SJSA1 (cell line): ENCODE measurements at regions not wholly inside any gene's neighbourhood (a gene's known extent, or its start where the extent isn't known, plus 50 kb on each side); places are given as distances from the start of the nearest gene placed in this dataset.
"Not testable (repeated sequence)": the region's sequence is repeated elsewhere in the genome, so short reads cannot be mapped to it uniquely, and the experiment has no call there.

Experiments used
- DNase-seq, 2 experiments: peaks; one replicate each; pipeline ENCODE4 v3.0.0-alpha.2; 2015 to 2020; ENCODE audit warnings: low spot score in 2 of 2, low read depth in 1 of 2
- H3K27ac ChIP-seq: fragments of 250-450 bp; sonication (Bioruptor Pico); 2 replicates; pipeline ENCODE4 v1.5.1; 2020; ENCODE audit warnings: mild to moderate bottlenecking, moderate library complexity
- H3K27me3 ChIP-seq: fragments of 250-450 bp; sonication (Bioruptor Pico); replicated peaks from 2 replicates; pipeline ENCODE4 v1.5.1; 2020; ENCODE audit warnings: mild to moderate bottlenecking, moderate library complexity
- H3K36me3 ChIP-seq: fragments of 250-450 bp; sonication (Bioruptor Pico); 2 replicates; pipeline ENCODE4 v1.5.1; 2020; ENCODE audit warnings: mild to moderate bottlenecking
- H3K4me1 ChIP-seq: fragments of 250-450 bp; sonication (Bioruptor Pico); replicated peaks from 2 replicates; pipeline ENCODE4 v1.6.1; 2021; ENCODE audit warnings: mild to moderate bottlenecking
- H3K4me3 ChIP-seq: fragments of 250-450 bp; sonication (Bioruptor Pico); 2 replicates; pipeline ENCODE4 v1.5.1; 2020; ENCODE audit warnings: mild to moderate bottlenecking
- H3K9me3 ChIP-seq: fragments of 250-450 bp; sonication (Bioruptor Pico); replicated peaks from 2 replicates; pipeline ENCODE4 v1.5.1; 2020; ENCODE audit warnings: mild to moderate bottlenecking

DNA sequence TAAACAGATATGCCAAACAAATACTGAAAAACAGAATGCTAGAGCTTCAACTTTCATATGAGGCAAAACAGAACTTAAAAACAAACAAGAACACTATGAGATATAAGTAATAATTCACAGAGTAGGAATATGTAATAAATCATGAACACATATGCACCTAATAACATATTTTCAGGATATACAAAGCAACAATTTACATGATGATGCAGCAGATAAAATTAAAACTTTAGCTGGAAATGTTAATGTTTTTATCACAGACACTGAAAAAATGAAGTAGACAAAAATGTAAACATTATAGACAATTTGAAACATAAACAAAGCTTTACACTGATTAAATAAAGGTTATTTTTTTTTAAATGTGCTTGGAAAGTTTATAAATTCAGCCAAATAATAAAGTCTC lies 443.1 kb upstream of the NFIA start:
- Histone ChIP-seq H3K27ac (no peak overlapping the region), H3K9me3 (no peaks in the 10 kb centered on the region), H3K27me3 (no peaks in the 10 kb centered on the region), H3K4me3 (no peak overlapping the region), H3K36me3 (no peaks in the 10 kb centered on the region), H3K4me1 (no peaks in the 10 kb centered on the region)
- no peak for DNase-seq

GRCh38 chr1:60637651-60638050 lies 444.7 kb upstream of the NFIA start:
- H3K9me3 ChIP-seq: no peaks in the 10 kb centered on the region
- DNase-seq: no peak
- no peaks in the 10 kb centered on the region for H3K36me3 ChIP-seq
- H3K4me3 ChIP-seq: no peak overlapping the region
- no peaks in the 10 kb centered on the region for H3K27me3 ChIP-seq
- no peak overlapping the region for H3K27ac ChIP-seq
- H3K4me1 ChIP-seq: no peaks in the 10 kb centered on the region

DNA sequence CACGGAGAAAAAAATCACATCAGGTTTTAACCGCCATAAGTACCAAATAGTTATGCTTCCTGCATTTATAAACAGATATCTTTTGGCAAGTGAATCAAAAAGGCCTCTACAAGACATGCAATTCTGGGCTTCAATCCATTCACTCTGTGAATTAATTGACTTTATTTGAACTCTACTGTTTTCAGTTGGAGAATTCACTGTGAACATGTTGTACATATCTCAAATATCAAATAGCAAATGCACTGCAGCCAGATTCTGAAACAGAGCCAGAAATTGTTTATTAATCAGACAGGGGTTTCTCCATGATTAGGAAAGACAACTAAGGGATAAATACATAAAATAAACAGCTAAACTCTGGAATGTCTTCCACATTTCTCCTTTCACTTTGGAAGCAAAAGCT lies 445.4 kb upstream of the NFIA start:
- no peak for DNase-seq
- no peaks in the 10 kb centered on the region for H3K27me3 ChIP-seq
- no peaks in the 10 kb centered on the region for H3K36me3 ChIP-seq
- no peaks in the 10 kb centered on the region for H3K4me1 ChIP-seq
- no peak overlapping the region for H3K27ac ChIP-seq
- H3K4me3 ChIP-seq: no peak overlapping the region
- H3K9me3 ChIP-seq: no peaks in the 10 kb centered on the region

- no peaks in the 10 kb centered on the region for H3K9me3 ChIP-seq
- no peaks in the 10 kb centered on the region for H3K4me1 ChIP-seq
- no peak overlapping the region for H3K27ac ChIP-seq
- no peaks in the 10 kb centered on the region for H3K27me3 ChIP-seq
- H3K36me3 ChIP-seq: no peaks in the 10 kb centered on the region
- DNase-seq: no peak
- no peak overlapping the region for H3K4me3 ChIP-seq
Observed at GRCh38 chr1:60634106-60634505, 448.3 kb upstream of the NFIA start.

DNA sequence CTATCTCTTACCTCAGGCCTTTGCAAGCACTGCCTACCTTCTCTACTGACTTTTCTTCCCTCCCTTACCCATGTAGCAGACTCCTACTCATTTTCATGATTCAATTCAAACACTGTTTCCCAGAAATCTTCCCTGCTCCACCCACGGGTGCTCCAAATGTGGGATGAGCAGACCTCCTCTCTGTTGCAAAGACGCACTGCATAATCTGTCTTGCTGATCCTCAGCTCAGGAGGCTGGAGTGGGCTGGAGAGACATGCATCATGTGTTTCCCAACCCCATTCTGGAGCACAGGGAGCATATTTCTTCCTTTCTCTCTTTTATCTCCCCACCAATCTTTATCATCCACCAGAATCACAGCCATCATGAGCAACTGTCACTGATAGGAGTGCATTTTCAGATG lies 459.9 kb upstream of the NFIA start:
- no peaks in the 10 kb centered on the region for H3K27me3 ChIP-seq
- peaks cover 13% of the 10 kb centered on the region for H3K4me1 ChIP-seq
- no peak for DNase-seq
- H3K27ac ChIP-seq: no peak overlapping the region
- no peaks in the 10 kb centered on the region for H3K9me3 ChIP-seq
- no peak overlapping the region for H3K4me3 ChIP-seq
- H3K36me3 ChIP-seq: no peaks in the 10 kb centered on the region

- Histone ChIP-seq H3K36me3 (no peaks in the 10 kb centered on the region), H3K4me1 (peaks cover 13% of the 10 kb centered on the region), H3K27me3 (no peaks in the 10 kb centered on the region), H3K27ac (no peak overlapping the region), H3K4me3 (no peak overlapping the region), H3K9me3 (no peaks in the 10 kb centered on the region)
- peak; percentile 48 to 53 for DNase-seq
Observed at GRCh38 chr1:60621368-60621851, 461.0 kb upstream of the NFIA start.

GRCh38 chr1:60620087-60620486 lies 462.3 kb upstream of the NFIA start:
- DNase-seq: no peak
- Histone ChIP-seq H3K4me3 (no peak overlapping the region), H3K9me3 (no peaks in the 10 kb centered on the region)

DNA sequence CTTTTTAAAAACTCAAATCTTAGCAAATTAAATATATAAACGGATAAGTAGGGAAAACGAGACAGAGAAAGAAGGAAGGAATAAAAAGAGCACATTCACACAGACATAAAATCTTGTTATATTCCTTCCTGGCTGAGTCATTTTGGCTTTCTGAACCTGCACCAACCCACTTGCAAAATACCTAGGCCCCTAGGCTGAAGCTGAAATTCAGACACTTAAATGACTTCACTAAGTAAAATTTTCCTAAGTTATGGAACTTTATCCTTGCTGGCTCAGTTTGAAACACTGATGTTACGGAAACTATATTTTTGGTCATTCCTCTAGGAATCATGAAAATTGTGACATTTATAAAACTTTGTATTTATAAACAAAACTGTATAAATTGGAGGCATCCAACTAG lies 462.8 kb upstream of the NFIA start:
- Histone ChIP-seq H3K4me3 (no peak overlapping the region), H3K27me3 (no peaks in the 10 kb centered on the region), H3K27ac (no peak overlapping the region), H3K4me1 (peaks cover 13% of the 10 kb centered on the region), H3K9me3 (no peaks in the 10 kb centered on the region), H3K36me3 (no peaks in the 10 kb centered on the region)
- DNase-seq: no peak

More at GRCh38 chr1:60620087-60620486, 462.3 kb upstream of the NFIA start:
- Histone ChIP-seq H3K36me3 (no peaks in the 10 kb centered on the region), H3K4me1 (peaks cover 13% of the 10 kb centered on the region), H3K27ac (no peak overlapping the region), H3K27me3 (no peaks in the 10 kb centered on the region)

DNA sequence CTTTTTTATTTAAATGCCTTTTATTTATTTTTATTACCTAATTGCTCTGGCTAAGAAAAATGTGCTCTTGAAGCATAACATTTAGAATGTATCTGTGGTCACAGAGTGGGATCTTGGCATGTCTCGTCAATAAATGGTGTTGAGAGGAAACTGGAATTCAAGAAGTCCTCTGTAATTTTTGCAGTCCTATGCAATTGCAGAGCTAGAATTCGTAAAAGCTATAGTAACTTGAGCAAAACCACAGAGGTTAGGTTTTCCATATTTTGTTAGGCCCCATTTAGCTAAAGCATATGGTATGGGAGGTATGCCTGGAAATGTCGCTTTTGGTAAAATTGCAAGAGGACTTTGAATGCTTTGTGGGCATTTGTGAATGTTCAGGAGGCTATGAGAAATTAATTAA lies 466.7 kb upstream of the NFIA start:
- no peak overlapping the region for H3K4me3 ChIP-seq
- no peaks in the 10 kb centered on the region for H3K9me3 ChIP-seq
- H3K27me3 ChIP-seq: no peaks in the 10 kb centered on the region
- H3K27ac ChIP-seq: no peak overlapping the region
- H3K36me3 ChIP-seq: no peaks in the 10 kb centered on the region
- no peaks in the 10 kb centered on the region for H3K4me1 ChIP-seq
- DNase-seq: no peak

DNA sequence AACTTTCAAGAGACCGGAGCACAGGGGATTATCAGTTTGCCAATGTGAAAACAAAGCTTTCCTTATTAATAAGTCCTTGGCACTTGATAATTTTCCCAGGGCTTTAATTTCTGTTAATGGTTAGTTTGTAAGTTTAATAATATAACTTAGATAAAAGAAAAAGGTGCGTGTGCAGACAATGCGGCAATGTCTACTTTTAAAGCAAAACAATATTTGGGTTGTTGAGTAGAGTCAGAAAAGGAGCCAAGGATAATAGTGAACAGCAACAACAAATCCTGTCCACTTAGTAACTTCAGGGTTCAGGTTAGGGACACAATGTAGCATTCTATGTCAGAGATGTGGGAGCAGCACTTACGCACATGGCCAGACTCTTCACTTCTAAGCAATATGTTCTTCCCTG lies 469.6 kb upstream of the NFIA start:
- no peak overlapping the region for H3K4me3 ChIP-seq
- H3K4me1 ChIP-seq: no peaks in the 10 kb centered on the region
- no peaks in the 10 kb centered on the region for H3K27me3 ChIP-seq
- DNase-seq: no peak
- H3K27ac ChIP-seq: no peak overlapping the region
- H3K36me3 ChIP-seq: no peaks in the 10 kb centered on the region
- H3K9me3 ChIP-seq: 0 out of 2 replicates have a peak, but pooled peaks cover 4% of the 10 kb centered on the region

DNA sequence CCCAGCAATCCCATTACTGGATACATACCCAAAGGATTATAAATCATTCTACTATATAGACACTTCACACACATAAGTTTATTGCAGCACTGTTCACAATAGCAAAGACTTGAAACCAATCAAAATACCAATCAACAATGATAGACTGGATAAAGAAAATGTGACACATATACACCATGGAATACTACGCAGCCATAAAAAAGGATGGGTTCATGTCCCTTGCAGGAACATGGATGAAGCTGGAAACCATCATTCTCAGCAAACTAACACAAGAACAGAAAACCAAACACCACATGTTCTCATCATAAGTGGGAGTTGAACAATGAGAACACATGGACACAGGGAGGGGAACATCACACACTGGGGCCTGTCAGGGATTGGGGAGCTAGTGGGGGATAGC lies 475.4 kb upstream of the NFIA start:
- H3K4me1 ChIP-seq, H3K4me3 ChIP-seq: not testable (repeated sequence)

DNA sequence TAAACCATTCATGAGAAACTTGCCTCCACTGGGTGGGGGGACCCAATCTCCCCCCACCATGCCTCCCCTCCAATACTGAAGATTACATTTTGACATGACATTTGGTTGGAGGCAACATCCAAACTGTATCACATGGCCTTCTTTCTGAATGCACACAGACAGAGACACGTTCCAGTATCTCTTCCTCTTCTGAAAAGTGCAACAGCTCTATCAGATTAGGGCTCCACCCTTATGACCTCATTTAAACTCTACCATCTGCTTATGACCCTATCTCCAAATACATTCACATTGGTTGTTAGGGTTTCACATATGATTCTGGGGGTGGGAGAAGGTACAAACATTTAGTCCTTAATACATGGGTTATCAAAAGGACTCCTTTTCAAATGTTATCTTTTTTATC lies 481.8 kb upstream of the NFIA start:
- Histone ChIP-seq H3K36me3 (no peaks in the 10 kb centered on the region), H3K27ac (no peak overlapping the region), H3K4me3 (no peak overlapping the region), H3K9me3 (peaks cover 8% of the 10 kb centered on the region), H3K4me1 (peaks cover 17% of the 10 kb centered on the region), H3K27me3 (no peaks in the 10 kb centered on the region)
- no peak for DNase-seq

More for the DNA sequence above, 475.4 kb upstream of the NFIA start:
- H3K9me3 ChIP-seq, DNase-seq, H3K36me3 ChIP-seq, H3K27ac ChIP-seq, H3K27me3 ChIP-seq: not testable (repeated sequence)

GRCh38 chr1:60599574-60599973 lies 482.8 kb upstream of the NFIA start:
- Histone ChIP-seq H3K4me3 (no peak overlapping the region), H3K36me3 (no peaks in the 10 kb centered on the region), H3K27ac (no peak overlapping the region), H3K9me3 (peaks cover 8% of the 10 kb centered on the region), H3K27me3 (no peaks in the 10 kb centered on the region), H3K4me1 (peaks cover 17% of the 10 kb centered on the region)
- DNase-seq: no peak

GRCh38 chr1:60598041-60598910 lies 484.1 kb upstream of the NFIA start:
- DNase-seq: no peak
- no peak overlapping the region for H3K27ac ChIP-seq
- peaks cover 17% of the 10 kb centered on the region for H3K4me1 ChIP-seq
- no peaks in the 10 kb centered on the region for H3K36me3 ChIP-seq
- peaks cover 8% of the 10 kb centered on the region for H3K9me3 ChIP-seq
- H3K4me3 ChIP-seq: no peak overlapping the region
- H3K27me3 ChIP-seq: no peaks in the 10 kb centered on the region
